ENCODE measurements at regions not wholly inside any gene's neighbourhood (a gene's known extent, or its start where the extent isn't known, plus 50 kb on each side); places are given as distances from the start of the nearest gene placed in this dataset.
"Not testable (repeated sequence)": the region's sequence is repeated elsewhere in the genome, so short reads cannot be mapped to it uniquely, and the experiment has no call there.

- not testable (repeated sequence) for H4K20me1 ChIP-seq (ENCODE audit: control insufficient read depth, insufficient read depth, insufficient read length); H3K27me3 ChIP-seq (ENCODE audit: insufficient read depth, low read length); H3K4ac ChIP-seq (ENCODE audit: low read depth, low read length); H3K27ac Mint-ChIP-seq; H3K27ac ChIP-seq (ENCODE audit: insufficient read length, low read depth, low read length); H3K23me2 ChIP-seq (ENCODE audit: insufficient read length, low read depth, low read length, poor library complexity, severe bottlenecking); H3K4me3 Mint-ChIP-seq; H2BK120ac ChIP-seq (ENCODE audit: low read depth, low read length, poor library complexity, severe bottlenecking); H3K36me3 Mint-ChIP-seq (ENCODE audit: insufficient read depth in 1 of 3, low read depth in 3 of 3); H2BK5ac ChIP-seq (ENCODE audit: insufficient read length, low read length); H3K9me3 ChIP-seq (ENCODE audit: control insufficient read depth, low read depth, low read length); H3K4me1 Mint-ChIP-seq; H3K56ac ChIP-seq (ENCODE audit: insufficient read length, low read depth, low read length); H3K9me3 Mint-ChIP-seq; H3K4me1 ChIP-seq (ENCODE audit: insufficient read depth, low read length); H4K8ac ChIP-seq (replicated peaks; ENCODE audit: insufficient read length, low read depth, low read length); H2AK5ac ChIP-seq (ENCODE audit: insufficient read length, low read length); H2BK20ac ChIP-seq (ENCODE audit: low read depth, low read length, poor library complexity, severe bottlenecking); H2BK15ac ChIP-seq (ENCODE audit: low read depth, low read length); H3K23ac ChIP-seq (ENCODE audit: insufficient read length, low read depth, low read length); H2AFZ ChIP-seq (ENCODE audit: low read length); H3K79me1 ChIP-seq (ENCODE audit: insufficient read depth, low read depth, low read length, poor library complexity, severe bottlenecking); H3K27me3 Mint-ChIP-seq (ENCODE audit: low read depth); H4K5ac ChIP-seq (ENCODE audit: insufficient read length, low read depth, low read length); H3T11ph ChIP-seq (ENCODE audit: low read length); H2BK12ac ChIP-seq (ENCODE audit: insufficient read length, low read depth, low read length); H3K4me2 ChIP-seq (ENCODE audit: insufficient read depth, insufficient read length, low read length); H3K18ac ChIP-seq (ENCODE audit: insufficient read length, low read depth, low read length); H4K91ac ChIP-seq (ENCODE audit: insufficient read length, low read depth, low read length); H3K14ac ChIP-seq (ENCODE audit: insufficient read depth, low read length); H3K79me2 ChIP-seq (ENCODE audit: insufficient read depth, low read length); H3K9ac ChIP-seq (ENCODE audit: extremely low read depth, insufficient read length, low read length)
- peak; percentile 9 for DNase-seq
- whole genome bisulfite sequencing (ENCODE audit: extremely low coverage, insufficient read length, low lambda C conversion rate), result no CpG with 5 or more reads among the region's 9 CpGs
Observed at GRCh38 chr9:61974501-61974900, 784.7 kb downstream of the SPATA31A7 start.

DNA sequence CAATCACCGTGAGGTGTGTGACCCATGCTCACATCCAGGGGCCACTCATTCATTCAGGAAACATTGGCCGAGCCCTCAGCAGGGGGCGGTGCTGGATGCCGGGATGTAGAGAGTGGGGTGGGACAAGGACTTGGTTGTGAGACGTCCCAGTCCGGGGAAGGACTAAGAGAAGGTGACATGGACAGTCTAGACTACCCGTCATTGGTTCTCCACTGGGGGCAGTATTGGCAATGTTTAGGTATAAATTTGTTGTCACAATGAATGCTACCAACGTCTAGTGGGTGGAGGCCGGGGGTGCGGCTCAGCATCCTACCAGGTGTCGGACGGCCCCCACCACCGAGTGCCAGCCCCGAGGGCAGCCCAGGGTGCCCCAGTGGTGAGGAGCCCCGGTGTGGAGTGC, 786.5 kb downstream of the SPATA31A7 start:
- not testable (repeated sequence) for H3K27ac ChIP-seq (ENCODE audit: insufficient read length, low read depth, low read length); H4K5ac ChIP-seq (ENCODE audit: insufficient read length, low read depth, low read length); H3K9ac ChIP-seq (ENCODE audit: extremely low read depth, insufficient read length, low read length); H3K18ac ChIP-seq (ENCODE audit: insufficient read length, low read depth, low read length); H3K27ac Mint-ChIP-seq; H3K4me1 Mint-ChIP-seq; H3K27me3 Mint-ChIP-seq (ENCODE audit: low read depth); H3K79me2 ChIP-seq (ENCODE audit: insufficient read depth, low read length); H3K36me3 Mint-ChIP-seq (ENCODE audit: insufficient read depth in 1 of 3, low read depth in 3 of 3); H2BK120ac ChIP-seq (ENCODE audit: low read depth, low read length, poor library complexity, severe bottlenecking); H3K4me3 Mint-ChIP-seq; H4K91ac ChIP-seq (ENCODE audit: insufficient read length, low read depth, low read length); H3K23ac ChIP-seq (ENCODE audit: insufficient read length, low read depth, low read length); H2BK12ac ChIP-seq (ENCODE audit: insufficient read length, low read depth, low read length); H3K23me2 ChIP-seq (ENCODE audit: insufficient read length, low read depth, low read length, poor library complexity, severe bottlenecking); H2BK15ac ChIP-seq (ENCODE audit: low read depth, low read length); H3K9me3 Mint-ChIP-seq; H3K79me1 ChIP-seq (ENCODE audit: insufficient read depth, low read depth, low read length, poor library complexity, severe bottlenecking); H2AFZ ChIP-seq (ENCODE audit: low read length); H3K9me3 ChIP-seq (ENCODE audit: control insufficient read depth, low read depth, low read length); DNase-seq; H2AK5ac ChIP-seq (ENCODE audit: insufficient read length, low read length); H4K20me1 ChIP-seq (ENCODE audit: control insufficient read depth, insufficient read depth, insufficient read length); H3K14ac ChIP-seq (ENCODE audit: insufficient read depth, low read length); H3T11ph ChIP-seq (ENCODE audit: low read length); H3K56ac ChIP-seq (ENCODE audit: insufficient read length, low read depth, low read length); H3K4me2 ChIP-seq (ENCODE audit: insufficient read depth, insufficient read length, low read length); H2BK5ac ChIP-seq (ENCODE audit: insufficient read length, low read length); H4K8ac ChIP-seq (replicated peaks; ENCODE audit: insufficient read length, low read depth, low read length); H3K4me1 ChIP-seq (ENCODE audit: insufficient read depth, low read length); H2BK20ac ChIP-seq (ENCODE audit: low read depth, low read length, poor library complexity, severe bottlenecking); H3K4ac ChIP-seq (ENCODE audit: low read depth, low read length); H3K27me3 ChIP-seq (ENCODE audit: insufficient read depth, low read length)
- WGBS (ENCODE audit: extremely low coverage, insufficient read length, low lambda C conversion rate), result no CpG with 5 or more reads among the region's 15 CpGs

GRCh38 chr9:61982727-61983126, 792.9 kb downstream of the SPATA31A7 start:
- not testable (repeated sequence) for H3K36me3 Mint-ChIP-seq (ENCODE audit: insufficient read depth in 1 of 3, low read depth in 3 of 3); H4K5ac ChIP-seq (ENCODE audit: insufficient read length, low read depth, low read length); H3K4me1 Mint-ChIP-seq; H3K56ac ChIP-seq (ENCODE audit: insufficient read length, low read depth, low read length); H3K23ac ChIP-seq (ENCODE audit: insufficient read length, low read depth, low read length); H2BK12ac ChIP-seq (ENCODE audit: insufficient read length, low read depth, low read length); H2BK5ac ChIP-seq (ENCODE audit: insufficient read length, low read length); H2BK120ac ChIP-seq (ENCODE audit: low read depth, low read length, poor library complexity, severe bottlenecking); H3K14ac ChIP-seq (ENCODE audit: insufficient read depth, low read length); H4K91ac ChIP-seq (ENCODE audit: insufficient read length, low read depth, low read length); H3K27me3 ChIP-seq (ENCODE audit: insufficient read depth, low read length); H2AFZ ChIP-seq (ENCODE audit: low read length); H2BK15ac ChIP-seq (ENCODE audit: low read depth, low read length); H3K79me2 ChIP-seq (ENCODE audit: insufficient read depth, low read length); H3K4me2 ChIP-seq (ENCODE audit: insufficient read depth, insufficient read length, low read length); H4K8ac ChIP-seq (replicated peaks; ENCODE audit: insufficient read length, low read depth, low read length); H3K9me3 ChIP-seq (ENCODE audit: control insufficient read depth, low read depth, low read length); H3K27me3 Mint-ChIP-seq (ENCODE audit: low read depth); H3K4ac ChIP-seq (ENCODE audit: low read depth, low read length); H3K27ac ChIP-seq (ENCODE audit: insufficient read length, low read depth, low read length); H3K4me3 Mint-ChIP-seq; H2AK5ac ChIP-seq (ENCODE audit: insufficient read length, low read length); H3K27ac Mint-ChIP-seq; H3K23me2 ChIP-seq (ENCODE audit: insufficient read length, low read depth, low read length, poor library complexity, severe bottlenecking); H2BK20ac ChIP-seq (ENCODE audit: low read depth, low read length, poor library complexity, severe bottlenecking); H3K9me3 Mint-ChIP-seq; H4K20me1 ChIP-seq (ENCODE audit: control insufficient read depth, insufficient read depth, insufficient read length); H3T11ph ChIP-seq (ENCODE audit: low read length); H3K18ac ChIP-seq (ENCODE audit: insufficient read length, low read depth, low read length); H3K4me1 ChIP-seq (ENCODE audit: insufficient read depth, low read length); H3K79me1 ChIP-seq (ENCODE audit: insufficient read depth, low read depth, low read length, poor library complexity, severe bottlenecking); H3K9ac ChIP-seq (ENCODE audit: extremely low read depth, insufficient read length, low read length)
- peak; percentile 3 for DNase-seq
- no CpG with 5 or more reads among the region's 16 CpGs for WGBS (ENCODE audit: extremely low coverage, insufficient read length, low lambda C conversion rate)

Data from H9 (cell line).